ENCODE measurements at regions not wholly inside any gene's neighbourhood (a gene's known extent, or its start where the extent isn't known, plus 50 kb on each side); places are given as distances from the start of the nearest gene placed in this dataset.

- POLR2A ChIA-PET (ENCODE audit: unreplicated experiment), result interaction anchor here (0.6 kb wide), 1 partner anchor 1032 kb away, joined by 4 read pairs; no protein-coding TSS in a partner anchor
- CTCF ChIA-PET, result no interaction called here
- no peak for DNase-seq
- no peaks in the 10 kb centered on the region for H3K4me1 ChIP-seq (ENCODE audit: control insufficient read depth, insufficient read depth, low read length)
- WGBS, 2 experiments (ENCODE audit: extremely low coverage in 2 of 2, insufficient read length in 1 of 2), result 64% methylated on average over 2 of the region's 3 CpGs; no CpG with 5 or more reads in 1 of the 2 experiments
- H2AFZ ChIP-seq (replicated peaks; ENCODE audit: low read length, poor library complexity), result no peak overlapping the region
- H3K4me2 ChIP-seq (ENCODE audit: low read depth, low read length), result no peak overlapping the region
- H3K4me3 ChIP-seq (ENCODE audit: insufficient read depth, low read depth, low read length), result no peak overlapping the region
- BruUV-seq (replicated peaks), result no TSS peak
- no peak overlapping the region for H3K27ac ChIP-seq (ENCODE audit: insufficient read depth, low read length)
- H3K9ac ChIP-seq (ENCODE audit: low read depth, low read length), result no peak overlapping the region
- no peak overlapping the region for H4K5ac ChIP-seq (ENCODE audit: low read depth, low read length)
- no peak overlapping the region for H3K23ac ChIP-seq (ENCODE audit: low read depth, low read length)
- H3K14ac ChIP-seq (replicated peaks; ENCODE audit: low read depth, low read length), result no peak overlapping the region
- H2BK5ac ChIP-seq (ENCODE audit: low read depth, low read length, poor library complexity, severe bottlenecking), result no peak overlapping the region
- H2BK120ac ChIP-seq (ENCODE audit: low read depth, low read length), result no peak overlapping the region
- H2BK15ac ChIP-seq (ENCODE audit: low read depth, low read length), result no peak overlapping the region
- H3K9me3 ChIP-seq (ENCODE audit: control insufficient read depth, insufficient read depth, low read length), result no peaks in the 10 kb centered on the region
- H3K4ac ChIP-seq (ENCODE audit: low read depth, low read length), result no peak overlapping the region
- H2BK20ac ChIP-seq (ENCODE audit: low read depth, low read length), result no peak overlapping the region
- dilution Hi-C loops (cut with HindIII; ENCODE audit: low sequenced_read_pairs, unreplicated experiment) (no loop called here), intact Hi-C loops (cut with micrococcal nuclease) (no loop called here), in situ Hi-C loops (cut with MboI; ENCODE audit: low sequenced_read_pairs) (no loop called here)
- H2AK9ac ChIP-seq (replicated peaks; ENCODE audit: low read depth, low read length, poor library complexity), result no peak overlapping the region
- no peaks in the 10 kb centered on the region for H3K9me1 ChIP-seq (ENCODE audit: insufficient read depth, low read length)
- H4K20me1 ChIP-seq (ENCODE audit: insufficient read depth, low read length), result no peaks in the 10 kb centered on the region
- no peaks in the 10 kb centered on the region for H3K36me3 ChIP-seq (ENCODE audit: control insufficient read depth, insufficient read depth, low read length)
- H4K8ac ChIP-seq (ENCODE audit: low read depth in 2 of 2, low read length in 2 of 2), result no peak overlapping the region
- no peaks in the 10 kb centered on the region; the same call in 1 of the 2 replicates for H3K27me3 ChIP-seq (ENCODE audit: control insufficient read depth, insufficient read depth, low read length)
- H4K91ac ChIP-seq (ENCODE audit: insufficient read depth, low read depth, low read length), result no peak overlapping the region
- no peak overlapping the region for H3K18ac ChIP-seq (ENCODE audit: low read depth, low read length)
- TF ChIP-seq, protein P1, sequence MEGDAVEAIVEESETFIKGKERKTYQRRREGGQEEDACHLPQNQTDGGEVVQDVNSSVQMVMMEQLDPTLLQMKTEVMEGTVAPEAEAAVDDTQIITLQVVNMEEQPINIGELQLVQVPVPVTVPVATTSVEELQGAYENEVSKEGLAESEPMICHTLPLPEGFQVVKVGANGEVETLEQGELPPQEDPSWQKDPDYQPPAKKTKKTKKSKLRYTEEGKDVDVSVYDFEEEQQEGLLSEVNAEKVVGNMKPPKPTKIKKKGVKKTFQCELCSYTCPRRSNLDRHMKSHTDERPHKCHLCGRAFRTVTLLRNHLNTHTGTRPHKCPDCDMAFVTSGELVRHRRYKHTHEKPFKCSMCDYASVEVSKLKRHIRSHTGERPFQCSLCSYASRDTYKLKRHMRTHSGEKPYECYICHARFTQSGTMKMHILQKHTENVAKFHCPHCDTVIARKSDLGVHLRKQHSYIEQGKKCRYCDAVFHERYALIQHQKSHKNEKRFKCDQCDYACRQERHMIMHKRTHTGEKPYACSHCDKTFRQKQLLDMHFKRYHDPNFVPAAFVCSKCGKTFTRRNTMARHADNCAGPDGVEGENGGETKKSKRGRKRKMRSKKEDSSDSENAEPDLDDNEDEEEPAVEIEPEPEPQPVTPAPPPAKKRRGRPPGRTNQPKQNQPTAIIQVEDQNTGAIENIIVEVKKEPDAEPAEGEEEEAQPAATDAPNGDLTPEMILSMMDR (conservative IDR thresholded peaks at IDR 0.05; ENCODE audit: low read depth, low read length), result no peak
- TF ChIP-seq RFX5 (IDR thresholded peaks at IDR 0.05; ENCODE audit: low read depth, low read length) (no peak), ELK1 (IDR thresholded peaks at IDR 0.05; ENCODE audit: borderline replicate concordance, low read depth, low read length) (no peak), RCOR1 (IDR thresholded peaks at IDR 0.05; ENCODE audit: insufficient replicate concordance, low read length) (no peak), FOS (IDR thresholded peaks at IDR 0.05; ENCODE audit: low read depth, low read length) (no peak), CHD1 (IDR thresholded peaks at IDR 0.05; ENCODE audit: low read depth, low read length) (no peak), POLR2A (IDR thresholded peaks at IDR 0.05; ENCODE audit: low read depth, low read length) (no peak)
- no peak for ATAC-seq (ENCODE audit: low read depth)
- no peaks in the 10 kb centered on the region for H3K79me1 ChIP-seq (ENCODE audit: low read depth in 1 of 2, low read length in 2 of 2)
- no peak overlapping the region for H3K56ac ChIP-seq (ENCODE audit: extremely low read depth, insufficient read depth, low read length)
- H2AK5ac ChIP-seq (ENCODE audit: low read depth, low read length), result no peak overlapping the region
Measured at GRCh38 chr2:65934992-65935629, 499.8 kb upstream of the MEIS1 start.

All from IMR-90 (cell line).